WTC11 (cell line): ENCODE measurements at regions not wholly inside any gene's neighbourhood (a gene's known extent, or its start where the extent isn't known, plus 50 kb on each side); places are given as distances from the start of the nearest gene placed in this dataset.

Experiments
- ATAC-seq: fragments of 200-7000 bp; cut with Tn5 transposase; 2 replicates; pipeline ENCODE4 v1.10.0; 2021; ENCODE audit warnings: mild to moderate bottlenecking, moderate library complexity
- CTCF ChIA-PET: fragments of 300-600 bp; sonication (Branson Sonifier 250); formaldehyde crosslinking; loops from one replicate; lab custom pipeline; 2021; ENCODE audit warnings: antibody characterized with exemption; lab: Charles Lee
- POLR2A ChIA-PET: fragments of 350-600 bp; sonication (Branson Sonifier 250); formaldehyde crosslinking; loops from one replicate; lab custom pipeline; 2021; ENCODE audit warnings: antibody characterized with exemption; lab: Charles Lee
- DNase-seq: peaks from one replicate; pipeline ENCODE4 v3.0.0; 2021; ENCODE audit warnings: low spot score
- H3K27ac Mint-ChIP-seq: 2 replicates; pipeline ENCODE4 v1.8.0; 2021; ENCODE audit warnings: mixed read lengths
- H3K27me3 Mint-ChIP-seq: 2 replicates; pipeline ENCODE4 v1.8.0; 2021; ENCODE audit warnings: low read depth, mild to moderate bottlenecking, moderate library complexity, mixed read lengths
- H3K36me3 Mint-ChIP-seq: 2 replicates; pipeline ENCODE4 v1.8.0; 2021; ENCODE audit warnings: mixed read lengths
- H3K4me1 Mint-ChIP-seq: 2 replicates; pipeline ENCODE4 v1.8.0; 2022; ENCODE audit warnings: mixed read lengths
- H3K4me3 Mint-ChIP-seq: 2 replicates; pipeline ENCODE4 v1.8.0; 2021; ENCODE audit warnings: mild to moderate bottlenecking, moderate library complexity, mixed read lengths
- H3K9me3 Mint-ChIP-seq: 2 replicates; pipeline ENCODE4 v1.8.0; 2021; ENCODE audit warnings: mixed read lengths
- ATF1 ChIP-seq: sonication (generic); formaldehyde crosslinking; IDR thresholded peaks from 2 replicates; pipeline ENCODE4 v1.8.1; 2023; ENCODE audit warnings: mild to moderate bottlenecking, moderate library complexity, missing genetic modification reagents
- ATF3 ChIP-seq: sonication (generic); formaldehyde crosslinking; conservative IDR thresholded peaks from 2 replicates; pipeline ENCODE4 v1.8.1; 2022; ENCODE audit warnings: mild to moderate bottlenecking, missing genetic modification reagents
- CBFB ChIP-seq: sonication (generic); formaldehyde crosslinking; IDR thresholded peaks from 2 replicates; pipeline ENCODE4 v1.8.1; 2022; ENCODE audit warnings: mild to moderate bottlenecking, low read depth, missing genetic modification reagents
- E2F1 ChIP-seq: sonication (generic); formaldehyde crosslinking; IDR thresholded peaks from 2 replicates; pipeline ENCODE4 v1.8.0; 2022; ENCODE audit warnings: mild to moderate bottlenecking, missing genetic modification reagents
- E2F4 ChIP-seq: sonication (generic); formaldehyde crosslinking; IDR thresholded peaks from 2 replicates; pipeline ENCODE4 v1.8.1; 2022; ENCODE audit warnings: low read depth, mild to moderate bottlenecking, moderate library complexity, missing genetic modification reagents, borderline replicate concordance
- GABPB1 ChIP-seq: sonication (generic); formaldehyde crosslinking; IDR thresholded peaks from 2 replicates; pipeline ENCODE4 v1.8.1; 2023; ENCODE audit warnings: mild to moderate bottlenecking, missing genetic modification reagents
- GRHL2 ChIP-seq: fragments of 250-450 bp; sonication (Bioruptor Pico); IDR thresholded peaks from 2 replicates; pipeline ENCODE4 v1.8.0; 2022; ENCODE audit warnings: mild to moderate bottlenecking, moderate library complexity; ENCODE audit not compliant: insufficient replicate concordance, severe bottlenecking
- NFATC4 ChIP-seq: fragments of 250-450 bp; sonication (Bioruptor Pico); IDR thresholded peaks from 2 replicates; pipeline ENCODE4 v1.9.0; 2021; ENCODE audit warnings: mild to moderate bottlenecking
- SOX15 ChIP-seq: fragments of 250-450 bp; sonication (Bioruptor Pico); IDR thresholded peaks from 2 replicates; pipeline ENCODE4 v1.9.0; 2021; ENCODE audit warnings: mild to moderate bottlenecking
- TEAD4 ChIP-seq: sonication (generic); formaldehyde crosslinking; IDR thresholded peaks from 2 replicates; pipeline ENCODE4 v1.8.0; 2022; ENCODE audit warnings: mild to moderate bottlenecking, missing genetic modification reagents
- USF2 ChIP-seq: sonication (generic); formaldehyde crosslinking; IDR thresholded peaks from 2 replicates; pipeline ENCODE4 v1.8.1; 2023; ENCODE audit warnings: mild to moderate bottlenecking, missing genetic modification reagents, moderate library complexity
- ZNF396 ChIP-seq: fragments of 250-450 bp; sonication (Bioruptor Pico); IDR thresholded peaks from 2 replicates; pipeline ENCODE4 v1.8.0; 2021; ENCODE audit warnings: mild to moderate bottlenecking, moderate library complexity, borderline replicate concordance
- ZNF416 ChIP-seq: fragments of 250-450 bp; sonication (Bioruptor Pico); IDR thresholded peaks from 2 replicates; pipeline ENCODE4 v1.9.0; 2021; ENCODE audit warnings: mild to moderate bottlenecking, inconsistent platforms
- TF ChIP-seq, protein P1 (sequence below): fragments of 250-450 bp; sonication (Bioruptor Pico); IDR thresholded peaks from 2 replicates; pipeline ENCODE4 v1.9.0; 2021; ENCODE audit warnings: mild to moderate bottlenecking, borderline replicate concordance
- TF ChIP-seq, protein P2 (sequence below): sonication (generic); formaldehyde crosslinking; IDR thresholded peaks from 2 replicates; pipeline ENCODE4 v1.8.0; 2023; ENCODE audit warnings: missing genetic modification reagents
- TF ChIP-seq, protein P3 (sequence below): fragments of 250-450 bp; sonication (Bioruptor Pico); conservative IDR thresholded peaks from 2 replicates; pipeline ENCODE4 v1.9.0; 2021; ENCODE audit warnings: mild to moderate bottlenecking
- TF ChIP-seq, protein P4 (sequence below): sonication (generic); formaldehyde crosslinking; IDR thresholded peaks from 2 replicates; pipeline ENCODE4 v1.8.1; 2022; ENCODE audit warnings: low read depth, missing genetic modification reagents, borderline replicate concordance
- TF ChIP-seq, protein P5 (sequence below): sonication (generic); formaldehyde crosslinking; IDR thresholded peaks from 2 replicates; pipeline ENCODE4 v1.8.0; 2022; ENCODE audit warnings: mild to moderate bottlenecking, missing genetic modification reagents

DNA sequence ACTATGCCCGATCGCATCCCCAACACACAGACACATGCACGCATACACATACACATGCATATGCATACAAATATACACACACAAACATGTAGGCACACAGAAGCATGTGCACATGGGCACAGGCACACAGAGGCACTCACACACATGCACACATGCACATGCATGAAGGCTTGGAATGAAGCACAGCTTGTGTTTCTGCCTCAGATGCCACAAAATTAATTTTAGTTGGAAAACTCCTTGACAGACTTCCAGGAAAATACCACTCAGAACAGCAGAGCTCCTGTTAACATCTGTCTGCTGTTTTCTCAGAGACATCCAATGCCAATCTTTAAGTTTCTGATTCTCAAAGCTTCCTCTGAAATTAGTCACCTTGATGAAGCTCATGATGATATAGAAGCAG is 532.7 kb downstream of the RFC3 start (continued):
- TF ChIP-seq SOX15 (CRISPR knock-in tag) (no peak), NFATC4 (CRISPR knock-in tag) (no peak)
- TF ChIP-seq, protein P1, sequence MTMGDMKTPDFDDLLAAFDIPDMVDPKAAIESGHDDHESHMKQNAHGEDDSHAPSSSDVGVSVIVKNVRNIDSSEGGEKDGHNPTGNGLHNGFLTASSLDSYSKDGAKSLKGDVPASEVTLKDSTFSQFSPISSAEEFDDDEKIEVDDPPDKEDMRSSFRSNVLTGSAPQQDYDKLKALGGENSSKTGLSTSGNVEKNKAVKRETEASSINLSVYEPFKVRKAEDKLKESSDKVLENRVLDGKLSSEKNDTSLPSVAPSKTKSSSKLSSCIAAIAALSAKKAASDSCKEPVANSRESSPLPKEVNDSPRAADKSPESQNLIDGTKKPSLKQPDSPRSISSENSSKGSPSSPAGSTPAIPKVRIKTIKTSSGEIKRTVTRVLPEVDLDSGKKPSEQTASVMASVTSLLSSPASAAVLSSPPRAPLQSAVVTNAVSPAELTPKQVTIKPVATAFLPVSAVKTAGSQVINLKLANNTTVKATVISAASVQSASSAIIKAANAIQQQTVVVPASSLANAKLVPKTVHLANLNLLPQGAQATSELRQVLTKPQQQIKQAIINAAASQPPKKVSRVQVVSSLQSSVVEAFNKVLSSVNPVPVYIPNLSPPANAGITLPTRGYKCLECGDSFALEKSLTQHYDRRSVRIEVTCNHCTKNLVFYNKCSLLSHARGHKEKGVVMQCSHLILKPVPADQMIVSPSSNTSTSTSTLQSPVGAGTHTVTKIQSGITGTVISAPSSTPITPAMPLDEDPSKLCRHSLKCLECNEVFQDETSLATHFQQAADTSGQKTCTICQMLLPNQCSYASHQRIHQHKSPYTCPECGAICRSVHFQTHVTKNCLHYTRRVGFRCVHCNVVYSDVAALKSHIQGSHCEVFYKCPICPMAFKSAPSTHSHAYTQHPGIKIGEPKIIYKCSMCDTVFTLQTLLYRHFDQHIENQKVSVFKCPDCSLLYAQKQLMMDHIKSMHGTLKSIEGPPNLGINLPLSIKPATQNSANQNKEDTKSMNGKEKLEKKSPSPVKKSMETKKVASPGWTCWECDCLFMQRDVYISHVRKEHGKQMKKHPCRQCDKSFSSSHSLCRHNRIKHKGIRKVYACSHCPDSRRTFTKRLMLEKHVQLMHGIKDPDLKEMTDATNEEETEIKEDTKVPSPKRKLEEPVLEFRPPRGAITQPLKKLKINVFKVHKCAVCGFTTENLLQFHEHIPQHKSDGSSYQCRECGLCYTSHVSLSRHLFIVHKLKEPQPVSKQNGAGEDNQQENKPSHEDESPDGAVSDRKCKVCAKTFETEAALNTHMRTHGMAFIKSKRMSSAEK (CRISPR knock-in tag), result no peak
- TF ChIP-seq, protein P2, sequence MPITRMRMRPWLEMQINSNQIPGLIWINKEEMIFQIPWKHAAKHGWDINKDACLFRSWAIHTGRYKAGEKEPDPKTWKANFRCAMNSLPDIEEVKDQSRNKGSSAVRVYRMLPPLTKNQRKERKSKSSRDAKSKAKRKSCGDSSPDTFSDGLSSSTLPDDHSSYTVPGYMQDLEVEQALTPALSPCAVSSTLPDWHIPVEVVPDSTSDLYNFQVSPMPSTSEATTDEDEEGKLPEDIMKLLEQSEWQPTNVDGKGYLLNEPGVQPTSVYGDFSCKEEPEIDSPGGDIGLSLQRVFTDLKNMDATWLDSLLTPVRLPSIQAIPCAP (CRISPR knock-in tag), result no peak
- TF ChIP-seq, protein P3, sequence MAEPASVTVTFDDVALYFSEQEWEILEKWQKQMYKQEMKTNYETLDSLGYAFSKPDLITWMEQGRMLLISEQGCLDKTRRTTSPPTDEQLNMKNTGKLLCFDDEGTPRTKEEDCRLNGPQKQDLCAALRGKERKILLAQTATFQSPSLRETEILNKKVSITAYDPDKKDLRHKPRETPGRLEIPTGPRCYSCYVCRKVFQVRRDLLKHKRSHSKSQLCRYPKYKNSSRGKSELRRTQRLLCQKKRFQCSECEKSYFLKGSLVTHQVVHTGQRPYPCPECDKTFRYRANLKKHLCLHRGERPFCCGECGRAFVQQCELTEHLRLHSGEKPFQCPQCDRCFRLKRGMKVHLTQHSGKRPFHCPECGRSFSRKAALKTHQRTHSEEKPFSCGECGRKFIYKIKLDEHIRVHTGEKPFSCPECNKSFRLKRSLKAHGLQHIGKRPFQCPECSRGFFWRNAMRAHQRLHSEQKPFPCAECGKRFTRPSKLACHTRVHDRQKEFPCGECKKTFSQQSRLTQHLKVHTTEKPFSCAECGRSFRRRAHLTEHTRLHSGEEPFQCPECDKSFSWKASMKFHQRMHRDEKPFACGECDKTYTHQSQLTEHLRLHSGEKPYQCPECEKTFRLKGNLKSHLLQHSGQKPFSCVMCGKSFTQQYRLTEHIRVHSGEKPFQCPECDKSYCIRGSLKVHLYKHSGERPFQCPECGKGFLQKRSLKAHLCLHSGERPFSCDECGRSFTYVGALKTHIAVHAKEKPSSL (CRISPR knock-in tag), result no peak

DNA sequence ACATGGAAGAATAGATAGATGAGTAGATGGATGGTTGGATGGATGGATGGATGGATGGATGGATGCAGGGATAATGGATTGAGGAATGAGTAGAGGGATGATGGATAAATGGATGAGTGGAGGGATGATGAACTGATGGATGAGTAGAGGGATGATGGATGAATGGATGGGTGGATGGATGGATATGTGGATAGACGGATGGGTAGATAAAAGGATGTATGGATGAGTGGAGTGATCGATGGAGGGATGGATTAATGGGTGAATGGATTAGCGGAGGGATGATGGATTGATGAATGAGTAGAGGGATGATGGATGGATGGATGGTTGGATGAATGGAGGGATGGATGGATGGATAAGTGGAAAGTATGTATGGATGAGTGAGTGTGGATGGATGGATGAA is 533.2 kb downstream of the RFC3 start:
- DNase-seq, result no peak
- TF ChIP-seq ATF3 (CRISPR knock-in tag), result no peak
- no peak for TF ChIP-seq TEAD4 (CRISPR knock-in tag)
- no peak for TF ChIP-seq ZNF416 (CRISPR knock-in tag)
- no peaks in the 10 kb centered on the region for H3K27me3 Mint-ChIP-seq
- ChIA-PET CTCF (no interaction called here), POLR2A (no interaction called here)
- no peak overlapping the region for H3K4me3 Mint-ChIP-seq
- H3K36me3 Mint-ChIP-seq, result 0 out of 2 replicates have a peak, but pooled peaks cover 2% of the 10 kb centered on the region
- peaks cover 12% of the 10 kb centered on the region for H3K4me1 Mint-ChIP-seq
- no peak for ATAC-seq
- no peak overlapping the region for H3K27ac Mint-ChIP-seq
- H3K9me3 Mint-ChIP-seq, result peaks cover 17% of the 10 kb centered on the region

- Mint-ChIP-seq H3K9me3 (peaks cover 9% of the 10 kb centered on the region), H3K27me3 (peaks cover 3% of the 10 kb centered on the region; the same call in 1 of the 2 replicates), H3K4me1 (peaks cover 13% of the 10 kb centered on the region), H3K4me3 (no peak overlapping the region), H3K27ac (no peak overlapping the region), H3K36me3 (0 out of 2 replicates have a peak, but pooled peaks cover 2% of the 10 kb centered on the region)
- ATAC-seq (no peak), DNase-seq (no peak)
- CTCF ChIA-PET, result no interaction called here
- POLR2A ChIA-PET, result no interaction called here
- TF ChIP-seq TEAD4 (CRISPR knock-in tag) (no peak), GRHL2 (CRISPR knock-in tag) (no peak), ZNF396 (no peak), GABPB1 (CRISPR knock-in tag) (no peak), ATF1 (CRISPR knock-in tag) (no peak), E2F1 (no peak), USF2 (CRISPR knock-in tag) (no peak), E2F4 (CRISPR knock-in tag) (no peak), CBFB (CRISPR knock-in tag) (no peak)
- TF ChIP-seq, protein P4, sequence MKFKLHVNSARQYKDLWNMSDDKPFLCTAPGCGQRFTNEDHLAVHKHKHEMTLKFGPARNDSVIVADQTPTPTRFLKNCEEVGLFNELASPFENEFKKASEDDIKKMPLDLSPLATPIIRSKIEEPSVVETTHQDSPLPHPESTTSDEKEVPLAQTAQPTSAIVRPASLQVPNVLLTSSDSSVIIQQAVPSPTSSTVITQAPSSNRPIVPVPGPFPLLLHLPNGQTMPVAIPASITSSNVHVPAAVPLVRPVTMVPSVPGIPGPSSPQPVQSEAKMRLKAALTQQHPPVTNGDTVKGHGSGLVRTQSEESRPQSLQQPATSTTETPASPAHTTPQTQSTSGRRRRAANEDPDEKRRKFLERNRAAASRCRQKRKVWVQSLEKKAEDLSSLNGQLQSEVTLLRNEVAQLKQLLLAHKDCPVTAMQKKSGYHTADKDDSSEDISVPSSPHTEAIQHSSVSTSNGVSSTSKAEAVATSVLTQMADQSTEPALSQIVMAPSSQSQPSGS (CRISPR knock-in tag), result no peak
- TF ChIP-seq, protein P5, sequence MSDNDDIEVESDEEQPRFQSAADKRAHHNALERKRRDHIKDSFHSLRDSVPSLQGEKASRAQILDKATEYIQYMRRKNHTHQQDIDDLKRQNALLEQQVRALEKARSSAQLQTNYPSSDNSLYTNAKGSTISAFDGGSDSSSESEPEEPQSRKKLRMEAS, result no peak
- TF ChIP-seq, protein P2 (CRISPR knock-in tag), result no peak
Observed at GRCh38 chr13:34352958-34353357, 535.0 kb downstream of the RFC3 start.
